ENCODE measurements at regions not wholly inside any gene's neighbourhood (a gene's known extent, or its start where the extent isn't known, plus 50 kb on each side); places are given as distances from the start of the nearest gene placed in this dataset.

- TF ChIP-seq CTCF (conservative IDR thresholded peaks at IDR 0.05; ENCODE audit: low read depth in 2 of 2) (no peak), ZNF114 (CRISPR knock-in tag; IDR thresholded peaks at IDR 0.05) (no peak), EZH2 (IDR thresholded peaks at IDR 0.05; ENCODE audit: low read depth, unreplicated experiment) (no peak), POLR2AphosphoS5 (IDR thresholded peaks at IDR 0.05; ENCODE audit: low read depth) (no peak), ZNF462 (CRISPR knock-in tag; IDR thresholded peaks at IDR 0.05) (no peak), REST (IDR thresholded peaks at IDR 0.05; ENCODE audit: unreplicated experiment) (no peak), CREB1 (CRISPR knock-in tag; IDR thresholded peaks at IDR 0.05; ENCODE audit: low read depth) (no peak), ETS1 (IDR thresholded peaks at IDR 0.05) (no peak), EZH2phosphoT487 (IDR thresholded peaks at IDR 0.05; ENCODE audit: unreplicated experiment) (no peak)
Observed at GRCh38 chr15:95742256-95742655, 588.2 kb upstream of the NR2F2 start.
